ENCODE measurements at regions not wholly inside any gene's neighbourhood (a gene's known extent, or its start where the extent isn't known, plus 50 kb on each side); places are given as distances from the start of the nearest gene placed in this dataset.

- TF ChIP-seq ZNF217 (IDR thresholded peaks at IDR 0.05), result no peak
- TF ChIP-seq BMI1 (IDR thresholded peaks at IDR 0.05; ENCODE audit: borderline replicate concordance), result no peak
- TF ChIP-seq NRF1 (conservative IDR thresholded peaks at IDR 0.05; ENCODE audit: low read depth, low read length), result no peak
- no peak for TF ChIP-seq EED (IDR thresholded peaks at IDR 0.05; ENCODE audit: low read depth)
- TF ChIP-seq YY1 (IDR thresholded peaks at IDR 0.05; ENCODE audit: low read depth, low read length), result no peak
- TF ChIP-seq GATAD2B (conservative IDR thresholded peaks at IDR 0.05; ENCODE audit: low read depth), result no peak
- no peak for TF ChIP-seq HDAC2 (IDR thresholded peaks at IDR 0.05)
- no peak for TF ChIP-seq STAT3 (IDR thresholded peaks at IDR 0.05; ENCODE audit: low read depth, low read length)
- no peak for TF ChIP-seq CEBPZ (IDR thresholded peaks at IDR 0.05; ENCODE audit: low read depth, low read length)
Measured at GRCh38 chr20:17084909-17085308, 141.9 kb upstream of the PCSK2 start (continued).

- Histone ChIP-seq H3K27me3 (replicated peaks in 1 of 2; ENCODE audit: control insufficient read depth in 2 of 2, insufficient read depth in 2 of 2, low read length in 1 of 2) (no peaks in the 10 kb centered on the region), H3K27ac (ENCODE audit: control insufficient read depth, insufficient read depth) (no peak overlapping the region), H4K20me1 (ENCODE audit: control insufficient read depth, insufficient read depth) (no peaks in the 10 kb centered on the region), H3K4me1 (ENCODE audit: control insufficient read depth, insufficient read depth, low read length) (no peaks in the 10 kb centered on the region), H3K36me3 (ENCODE audit: control insufficient read depth in 2 of 2, insufficient read depth in 2 of 2, low read length in 1 of 2) (no peaks in the 10 kb centered on the region), H3K4me3 (no peak overlapping the region), H3K79me2 (ENCODE audit: control insufficient read depth, insufficient read depth, low read length) (no peaks in the 10 kb centered on the region), H3K9me3 (replicated peaks; ENCODE audit: control insufficient read depth, insufficient read depth, low read length) (no peaks in the 10 kb centered on the region), H2AFZ (ENCODE audit: control insufficient read depth, low read depth, low read length) (no peak overlapping the region), H3K4me2 (ENCODE audit: control insufficient read depth, insufficient read depth) (no peak overlapping the region), H3K9ac (ENCODE audit: control insufficient read depth, insufficient read depth, low read length) (no peak overlapping the region)
- WGBS (ENCODE audit: insufficient coverage, insufficient replicate concordance, low lambda C conversion rate, missing lambda C conversion rate), result 11% methylated on average over 4 of the region's 4 CpGs
- RAD21 ChIA-PET (ENCODE audit: unreplicated experiment), result no interaction called here
- SMC1A ChIA-PET (ENCODE audit: uncharacterized antibody, unreplicated experiment), result no interaction called here
- POLR2A ChIA-PET, result no interaction called here
- no TSS peak for BruUV-seq (replicated peaks)
- no peak for FAIRE-seq
- no peak for DNase-seq (ENCODE audit: low read depth, low spot score)
- intact Hi-C loops (cut with micrococcal nuclease; ENCODE audit: unreplicated experiment), result no loop called here
- CTCF ChIA-PET, result no interaction called here
- ATAC-seq, result no peak
- in situ Hi-C loops (cut with MboI), result no loop called here
- TF ChIP-seq CHD4 (IDR thresholded peaks at IDR 0.05) (no peak), BCLAF1 (IDR thresholded peaks at IDR 0.05) (no peak), SREBF2 (IDR thresholded peaks at IDR 0.05; ENCODE audit: low read length) (no peak), POLR2AphosphoS2 (IDR thresholded peaks at IDR 0.05; ENCODE audit: low read depth, low read length) (no peak), E2F4 (IDR thresholded peaks at IDR 0.05; ENCODE audit: low read depth, low read length) (no peak), RFX5 (IDR thresholded peaks at IDR 0.05; ENCODE audit: low read depth, low read length) (no peak), NR2F1 (conservative IDR thresholded peaks at IDR 0.05) (no peak), SPI1 (IDR thresholded peaks at IDR 0.05; ENCODE audit: borderline replicate concordance, insufficient read depth, low read depth, low read length) (no peak), KDM1A (IDR thresholded peaks at IDR 0.05; ENCODE audit: borderline replicate concordance) (no peak), SMAD5 (IDR thresholded peaks at IDR 0.05; ENCODE audit: low read depth) (no peak), EGR1 (IDR thresholded peaks at IDR 0.05; ENCODE audit: borderline replicate concordance in 1 of 2, low read depth in 2 of 2, low read length in 2 of 2) (no peak), LARP7 (IDR thresholded peaks at IDR 0.05) (no peak)
Measured at GRCh38 chr20:17093782-17094181, 133.1 kb upstream of the PCSK2 start.
